ENCODE measurements at regions not wholly inside any gene's neighbourhood (a gene's known extent, or its start where the extent isn't known, plus 50 kb on each side); places are given as distances from the start of the nearest gene placed in this dataset.

DNA sequence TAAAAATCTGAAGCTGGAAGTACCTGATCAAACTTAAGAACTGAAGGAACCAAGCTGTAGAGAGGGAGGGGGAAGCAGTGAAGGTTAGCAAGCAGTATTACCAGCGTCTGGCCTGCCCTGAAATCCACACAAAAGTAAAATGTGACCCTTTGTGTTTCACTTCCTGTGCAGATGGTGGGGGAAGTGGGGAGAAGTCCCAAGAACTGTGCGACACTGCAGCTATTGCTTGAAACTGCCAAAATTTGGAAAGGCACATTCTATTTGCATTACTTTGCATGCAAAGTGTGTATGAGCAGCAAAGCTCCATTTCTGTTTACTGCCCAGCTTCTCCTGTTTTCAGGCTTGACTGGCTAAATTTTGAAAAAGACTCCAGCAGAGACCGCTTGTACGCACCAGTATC lies 72.1 kb upstream of the BMAL1 start:
- Histone ChIP-seq H3K9me3 (ENCODE audit: severe bottlenecking) (no peaks in the 10 kb centered on the region), H3K36me3 (ENCODE audit: low read depth) (no peaks in the 10 kb centered on the region), H3K27ac (ENCODE audit: poor library complexity, severe bottlenecking) (no peak overlapping the region), H3K4me1 (ENCODE audit: insufficient read depth, poor library complexity, severe bottlenecking) (peaks cover 7% of the 10 kb centered on the region), H3K27me3 (ENCODE audit: insufficient read depth, poor library complexity, severe bottlenecking) (no peaks in the 10 kb centered on the region), H3K4me3 (ENCODE audit: severe bottlenecking) (no peak overlapping the region)
- DNase-seq (ENCODE audit: low spot score) = no peak
- ATAC-seq (ENCODE audit: low read depth) = no peak
- TF ChIP-seq, protein P1, sequence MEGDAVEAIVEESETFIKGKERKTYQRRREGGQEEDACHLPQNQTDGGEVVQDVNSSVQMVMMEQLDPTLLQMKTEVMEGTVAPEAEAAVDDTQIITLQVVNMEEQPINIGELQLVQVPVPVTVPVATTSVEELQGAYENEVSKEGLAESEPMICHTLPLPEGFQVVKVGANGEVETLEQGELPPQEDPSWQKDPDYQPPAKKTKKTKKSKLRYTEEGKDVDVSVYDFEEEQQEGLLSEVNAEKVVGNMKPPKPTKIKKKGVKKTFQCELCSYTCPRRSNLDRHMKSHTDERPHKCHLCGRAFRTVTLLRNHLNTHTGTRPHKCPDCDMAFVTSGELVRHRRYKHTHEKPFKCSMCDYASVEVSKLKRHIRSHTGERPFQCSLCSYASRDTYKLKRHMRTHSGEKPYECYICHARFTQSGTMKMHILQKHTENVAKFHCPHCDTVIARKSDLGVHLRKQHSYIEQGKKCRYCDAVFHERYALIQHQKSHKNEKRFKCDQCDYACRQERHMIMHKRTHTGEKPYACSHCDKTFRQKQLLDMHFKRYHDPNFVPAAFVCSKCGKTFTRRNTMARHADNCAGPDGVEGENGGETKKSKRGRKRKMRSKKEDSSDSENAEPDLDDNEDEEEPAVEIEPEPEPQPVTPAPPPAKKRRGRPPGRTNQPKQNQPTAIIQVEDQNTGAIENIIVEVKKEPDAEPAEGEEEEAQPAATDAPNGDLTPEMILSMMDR (IDR thresholded peaks at IDR 0.05; ENCODE audit: poor library complexity, severe bottlenecking) = no peak

DNA sequence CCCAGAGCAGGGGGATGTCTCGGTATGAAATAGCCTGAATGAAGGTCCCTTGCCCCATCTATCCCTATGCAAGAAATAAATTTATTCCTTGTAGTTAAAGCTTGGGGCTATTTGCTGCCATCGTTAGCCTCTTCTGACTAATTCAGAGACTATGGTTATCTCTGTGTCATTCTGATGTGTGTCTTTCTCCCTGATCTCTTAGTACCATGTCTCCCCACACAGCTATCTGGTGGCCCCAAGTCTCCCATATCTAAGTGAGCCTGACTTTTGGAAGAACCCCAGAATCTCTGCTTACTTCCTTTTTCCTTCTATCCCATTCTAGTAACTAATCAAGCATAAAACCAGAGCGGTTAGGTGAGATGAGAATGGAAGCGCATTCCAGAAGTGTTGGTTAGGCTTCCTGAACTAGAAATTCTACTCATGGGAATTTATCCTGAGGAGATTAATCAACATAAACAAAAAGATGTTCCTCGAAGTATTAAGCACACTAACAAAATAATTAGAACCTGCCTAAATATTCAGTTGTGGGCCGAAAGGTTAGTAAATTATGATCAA lies 71.4 kb upstream of the BMAL1 start:
- Histone ChIP-seq H3K27me3 (ENCODE audit: insufficient read depth, poor library complexity, severe bottlenecking) (no peaks in the 10 kb centered on the region), H3K36me3 (ENCODE audit: low read depth) (no peaks in the 10 kb centered on the region), H3K4me3 (ENCODE audit: severe bottlenecking) (no peak overlapping the region), H3K9me3 (ENCODE audit: severe bottlenecking) (no peaks in the 10 kb centered on the region), H3K27ac (ENCODE audit: poor library complexity, severe bottlenecking) (no peak overlapping the region), H3K4me1 (ENCODE audit: insufficient read depth, poor library complexity, severe bottlenecking) (peaks cover 7% of the 10 kb centered on the region)
- ATAC-seq (ENCODE audit: low read depth) (no peak), DNase-seq (ENCODE audit: low spot score) (no peak)
- TF ChIP-seq, protein P1 (IDR thresholded peaks at IDR 0.05; ENCODE audit: poor library complexity, severe bottlenecking) = no peak

DNA sequence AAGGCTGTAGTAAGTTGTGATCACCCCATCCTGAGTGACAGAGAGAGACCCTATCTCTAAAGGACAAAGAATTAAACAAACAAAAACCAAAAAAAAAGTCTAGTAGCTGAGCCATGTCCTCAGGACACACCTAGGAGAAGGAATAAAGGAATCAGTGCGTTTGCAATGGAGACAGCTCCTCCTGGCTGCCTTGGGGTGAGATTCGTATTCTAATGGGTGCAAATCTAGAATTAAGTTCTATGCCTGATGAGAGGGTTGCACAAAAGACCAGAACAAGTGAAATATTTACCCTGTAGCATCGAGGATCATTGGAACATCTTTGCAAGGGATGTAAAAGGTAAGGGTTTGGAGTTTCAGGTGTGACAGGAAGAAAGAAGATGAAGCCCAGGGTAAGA lies 70.3 kb upstream of the BMAL1 start:
- Histone ChIP-seq H3K4me1 (ENCODE audit: insufficient read depth, poor library complexity, severe bottlenecking) (peaks cover 7% of the 10 kb centered on the region), H3K27me3 (ENCODE audit: insufficient read depth, poor library complexity, severe bottlenecking) (no peaks in the 10 kb centered on the region), H3K4me3 (ENCODE audit: severe bottlenecking) (no peak overlapping the region), H3K27ac (ENCODE audit: poor library complexity, severe bottlenecking) (peak overlapping the region; percentile 26), H3K36me3 (ENCODE audit: low read depth) (no peaks in the 10 kb centered on the region), H3K9me3 (ENCODE audit: severe bottlenecking) (no peaks in the 10 kb centered on the region)
- DNase-seq (ENCODE audit: low spot score) (no peak), ATAC-seq (ENCODE audit: low read depth) (peak; percentile 21; the same call in 1 of the 3 replicates)
- TF ChIP-seq, protein P1 (IDR thresholded peaks at IDR 0.05; ENCODE audit: poor library complexity, severe bottlenecking) = peak; percentile 14

DNA sequence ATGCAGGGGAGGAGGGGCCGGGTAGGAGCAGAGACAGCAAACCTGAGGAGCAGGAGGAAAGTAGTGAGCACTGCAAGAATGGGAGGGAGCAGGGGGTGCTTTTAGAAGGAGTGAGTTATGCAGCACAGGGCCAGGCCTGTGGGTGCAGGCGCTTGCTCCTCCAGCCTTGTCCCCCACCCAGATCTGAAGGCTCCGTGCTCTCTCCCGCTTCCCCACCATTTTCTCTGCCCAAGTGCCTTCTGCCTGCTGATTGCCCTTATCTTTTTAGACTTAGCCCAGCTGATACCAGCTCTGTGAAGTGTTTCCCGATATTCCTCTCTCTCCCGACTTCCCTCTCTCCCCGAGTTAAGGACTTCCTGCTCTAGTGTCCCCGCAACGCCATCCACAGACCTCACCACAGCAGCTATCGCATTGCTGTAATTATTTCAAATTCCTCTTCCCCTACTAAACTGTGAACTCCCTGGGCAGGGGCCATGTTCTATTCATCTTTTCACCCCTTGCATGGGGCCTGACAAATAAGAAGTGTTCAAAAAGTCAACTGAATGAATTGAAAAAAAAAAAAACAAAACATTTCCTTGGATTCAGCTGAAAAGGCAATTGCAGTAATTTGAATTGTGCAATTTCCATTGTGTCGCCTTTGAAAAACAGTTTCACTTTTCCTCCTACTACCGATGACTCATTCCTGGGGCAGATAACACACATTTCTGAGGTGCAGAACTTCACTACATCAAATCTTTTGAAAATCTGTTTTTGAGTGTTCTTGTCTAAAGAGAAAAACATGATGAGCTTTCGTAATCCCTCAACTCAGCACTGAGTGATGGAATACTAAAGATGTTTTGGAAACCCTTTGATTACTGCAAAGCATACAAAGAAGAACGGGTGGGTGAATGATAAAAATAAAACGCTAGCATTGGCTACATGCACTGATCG lies 69.7 kb upstream of the BMAL1 start:
- peak; percentile 37; the same call in 2 of the 3 replicates for ATAC-seq (ENCODE audit: low read depth)
- no peak for DNase-seq (ENCODE audit: low spot score)
- Histone ChIP-seq H3K9me3 (ENCODE audit: severe bottlenecking) (no peaks in the 10 kb centered on the region), H3K27ac (ENCODE audit: poor library complexity, severe bottlenecking) (peak overlapping the region; percentile 26), H3K4me1 (ENCODE audit: insufficient read depth, poor library complexity, severe bottlenecking) (peaks cover 7% of the 10 kb centered on the region), H3K27me3 (ENCODE audit: insufficient read depth, poor library complexity, severe bottlenecking) (no peaks in the 10 kb centered on the region), H3K4me3 (ENCODE audit: severe bottlenecking) (no peak overlapping the region), H3K36me3 (ENCODE audit: low read depth) (no peaks in the 10 kb centered on the region)
- TF ChIP-seq, protein P1 (IDR thresholded peaks at IDR 0.05; ENCODE audit: poor library complexity, severe bottlenecking) = peak; percentile 4

Data from RWPE2 (cell line).